Lower leg skin (tissue), 3 donors: ENCODE measurements at regions not wholly inside any gene's neighbourhood (a gene's known extent, or its start where the extent isn't known, plus 50 kb on each side); places are given as distances from the start of the nearest gene placed in this dataset.

Experiments used
- CTCF ChIP-seq, 3 donors: fragments of 450-650 bp; IDR thresholded peaks; one replicate each; pipeline ENCODE4 v1.5.1; 2016; ENCODE audit warnings: antibody characterized with exemption in 3 of 3, mild to moderate bottlenecking in 3 of 3, moderate library complexity in 2 of 3
- POLR2A ChIP-seq, 2 donors: fragments of 450-650 bp; IDR thresholded peaks; one replicate each; pipeline ENCODE4 v1.6.1; 2016 to 2017; ENCODE audit warnings: antibody characterized with exemption in 2 of 2, mild to moderate bottlenecking in 1 of 2, moderate library complexity in 1 of 2

GRCh38 chr2:209191139-209191538 is 232.7 kb upstream of the MAP2 start:
- TF ChIP-seq CTCF (IDR thresholded peaks at IDR 0.05) (no peak), POLR2A (IDR thresholded peaks at IDR 0.05) (no peak)
